ENCODE measurements at regions not wholly inside any gene's neighbourhood (a gene's known extent, or its start where the extent isn't known, plus 50 kb on each side); places are given as distances from the start of the nearest gene placed in this dataset.

- TF ChIP-seq RAD21 (IDR thresholded peaks at IDR 0.05; ENCODE audit: low read depth): no peak
- TF ChIP-seq REST (IDR thresholded peaks at IDR 0.05; ENCODE audit: low read depth): no peak
- TF ChIP-seq TEAD4 (IDR thresholded peaks at IDR 0.05): no peak
- TF ChIP-seq EP300 (IDR thresholded peaks at IDR 0.05; ENCODE audit: borderline replicate concordance): no peak
- TF ChIP-seq MAX (IDR thresholded peaks at IDR 0.05): no peak
- no peak for TF ChIP-seq EGR1 (IDR thresholded peaks at IDR 0.05)
Measured at GRCh38 chr2:18724371-18725145, 135.2 kb upstream of the NT5C1B start.
